HepG2 (cell line): ENCODE measurements at regions not wholly inside any gene's neighbourhood (a gene's known extent, or its start where the extent isn't known, plus 50 kb on each side); places are given as distances from the start of the nearest gene placed in this dataset.

Experiments used
- ATAC-seq: fragments of 200-7000 bp; cut with Tn5 transposase; 3 replicates; pipeline ENCODE4 v1.9.1; 2020; ENCODE audit warnings: mild to moderate bottlenecking, moderate library complexity
- BruUV-seq: library from RNA; stranded (reverse); fragments of 400-500 nt; replicated peaks from 2 replicates; lab custom pipeline; 2021; lab: Mats Ljungman, UMichigan
- CTCF ChIA-PET: fragments of 300-600 bp; formaldehyde crosslinking; extraction: SDS; loops from one replicate; lab custom pipeline; 2021; ENCODE audit warnings: low total read pairs, inconsistent platforms, low intra/inter-chr PET ratio; lab: Yijun Ruan, JAX
- POLR2A ChIA-PET: fragments of 350-600 bp; sonication (Branson Sonifier 250); formaldehyde crosslinking; loops from one replicate; lab custom pipeline; 2020; ENCODE audit warnings: antibody characterized with exemption, inconsistent platforms; lab: Yijun Ruan, JAX
- DNase-seq: peaks from one replicate; pipeline ENCODE4 v3.0.0-alpha.2; 2015; ENCODE audit warnings: low spot score
- FAIRE-seq: peaks from 3 replicates; lab custom pipeline; 2011; peaks lifted over from hg19 to GRCh38; lab: Jason Lieb, UNC
- H2AFZ ChIP-seq: one replicate; pipeline ENCODE4 v1.6.1; 2011; ENCODE audit warnings: low read length, inconsistent platforms
- H3K27ac ChIP-seq: fragments of 300-600 bp; 3 replicates; pipeline ENCODE4 v1.8.0; 2011; ENCODE audit warnings: mixed run types, mild to moderate bottlenecking, mixed read lengths, low read length, inconsistent platforms; ENCODE audit not compliant: insufficient read depth; ENCODE audit errors: extremely low read length
- H3K27me3 ChIP-seq, 2 experiments: fragments of 200-600 bp in 1 of 2; 2 replicates in 1 of 2; 3 replicates in 1 of 2; pipeline versions ENCODE4 v1.6.0 to v1.8.0; 2011; ENCODE audit warnings: low read length in 2 of 2, mild to moderate bottlenecking in 2 of 2, moderate library complexity in 2 of 2, inconsistent platforms in 1 of 2; ENCODE audit not compliant: insufficient read depth in 2 of 2, control insufficient read depth in 1 of 2
- H3K36me3 ChIP-seq, 2 experiments: fragments of 200-600 bp in 1 of 2; replicated peaks in 1 of 2; 2 replicates in 1 of 2; 3 replicates in 1 of 2; pipeline versions ENCODE4 v1.5.1 to v1.8.0; 2011; ENCODE audit warnings: low read length in 2 of 2, inconsistent platforms in 1 of 2; ENCODE audit not compliant: insufficient read depth in 2 of 2, control insufficient read depth in 1 of 2
- H3K4me1 ChIP-seq: 2 replicates; pipeline ENCODE4 v1.5.1; 2012; ENCODE audit warnings: low read length, inconsistent platforms; ENCODE audit not compliant: insufficient read depth
- H3K4me2 ChIP-seq: 2 replicates; pipeline ENCODE4 v1.6.0; 2011; ENCODE audit warnings: low read depth, low read length, inconsistent platforms
- H3K4me3 ChIP-seq, 3 experiments: fragments of 200-600 bp in 1 of 3; sonication (generic), shearing (Covaris generic) in 1 of 3; replicated peaks in 1 of 3; 2 replicates each; pipeline ENCODE4 v1.5.1; 2011 to 2016; ENCODE audit warnings: low read length in 3 of 3, inconsistent platforms in 2 of 3, low read depth in 2 of 3, mild to moderate bottlenecking in 2 of 3, control low read depth in 1 of 3, mixed read lengths in 1 of 3; ENCODE audit not compliant: insufficient read depth in 1 of 3
- H3K79me2 ChIP-seq: one replicate; pipeline ENCODE4 v1.6.1; 2011; ENCODE audit warnings: low read length, inconsistent platforms; ENCODE audit not compliant: insufficient read depth
- H3K9ac ChIP-seq: 2 replicates; pipeline ENCODE4 v1.6.0; 2011; ENCODE audit warnings: mild to moderate bottlenecking, low read depth, low read length, inconsistent platforms; ENCODE audit not compliant: insufficient read depth
- H3K9me3 ChIP-seq: 2 replicates; pipeline ENCODE4 v1.5.1; 2012; ENCODE audit warnings: mild to moderate bottlenecking, low read length
- H4K20me1 ChIP-seq: 2 replicates; pipeline ENCODE4 v1.6.0; 2011; ENCODE audit warnings: inconsistent platforms, mild to moderate bottlenecking, low read length, moderate library complexity; ENCODE audit not compliant: insufficient read depth
- CENPT ChIP-seq: sonication (generic); formaldehyde crosslinking; IDR thresholded peaks from 2 replicates; pipeline ENCODE4 v1.8.0; 2022; ENCODE audit warnings: low read depth, mild to moderate bottlenecking, moderate library complexity, missing genetic modification reagents
- CREB1 ChIP-seq, 2 experiments: fragments of 450-650 bp in 1 of 2; IDR thresholded peaks; 2 replicates each; pipeline ENCODE4 v1.6.1; 2016 to 2017; ENCODE audit warnings: control low read depth in 1 of 2, mild to moderate bottlenecking in 1 of 2, missing compliant biosample characterization in 1 of 2, missing genetic modification characterization in 1 of 2
- KMT2A ChIP-seq: sonication (generic); formaldehyde crosslinking; IDR thresholded peaks from 2 replicates; pipeline ENCODE4 v1.4.0; 2020; ENCODE audit warnings: missing genetic modification reagents
- MAFK ChIP-seq, 2 experiments: IDR thresholded peaks in 1 of 2; conservative IDR thresholded peaks in 1 of 2; 2 replicates each; pipeline ENCODE4 v1.6.1; 2011; ENCODE audit warnings: improper control_type of control experiment in 2 of 2, low read length in 2 of 2
- SRSF1 ChIP-seq: fragments of 200-400 bp; formaldehyde crosslinking; optimal IDR thresholded peaks from 2 replicates; pipeline ENCODE3; 2017; ENCODE audit warnings: mild to moderate bottlenecking, low read depth, low read length, moderate library complexity
- TBP ChIP-seq: sonication (generic); formaldehyde crosslinking; IDR thresholded peaks from 2 replicates; pipeline ENCODE4 v1.5.0; 2020; ENCODE audit warnings: missing genetic modification reagents
- TOPORS ChIP-seq: sonication (generic); formaldehyde crosslinking; IDR thresholded peaks from 2 replicates; pipeline ENCODE4 v1.8.0; 2023; ENCODE audit warnings: mild to moderate bottlenecking, missing genetic modification reagents
- YY1 ChIP-seq: IDR thresholded peaks from 2 replicates; pipeline ENCODE4 v1.6.1; 2011; ENCODE audit warnings: low read length, low read depth, moderate library complexity, mild to moderate bottlenecking; ENCODE audit not compliant: insufficient read depth, insufficient replicate concordance
- ZSCAN20 ChIP-seq: sonication (generic); formaldehyde crosslinking; IDR thresholded peaks from 2 replicates; pipeline ENCODE4 v1.4.0; 2020; ENCODE audit warnings: missing genetic modification reagents, mild to moderate bottlenecking, borderline replicate concordance
- WGBS: methylation state at CpG from one replicate; pipeline ENCODE4 v1.1.6; 2017; ENCODE audit warnings: low lambda C conversion rate; 5-methylcytosine and 5-hydroxymethylcytosine counted together
- in situ Hi-C: cut with HindIII; loops from 2 replicates; pipeline ENCODE4 v1.10.0; 2017; ENCODE audit warnings: low pct_unique_long_range_greater_than_20kb; ENCODE audit not compliant: extremely low pct_ligation_motif_present
- intact Hi-C: fragments of 100-400 bp; cut with micrococcal nuclease; formaldehyde crosslinking; loops from one replicate; pipeline ENCODE4 v1.10.0; 2022; ENCODE audit not compliant: unreplicated experiment
- TF ChIP-seq, protein P1 (sequence below): sonication (generic); formaldehyde crosslinking; IDR thresholded peaks from 2 replicates; pipeline ENCODE4 v1.8.1; 2023; ENCODE audit warnings: mild to moderate bottlenecking, moderate library complexity, missing genetic modification reagents
- TF ChIP-seq, protein P2 (sequence below): sonication (generic); formaldehyde crosslinking; IDR thresholded peaks from 2 replicates; pipeline ENCODE4 v1.4.0; 2020; ENCODE audit warnings: low read depth, mild to moderate bottlenecking, missing genetic modification reagents
- TF ChIP-seq, protein P3 (sequence below): sonication (generic); formaldehyde crosslinking; IDR thresholded peaks from 2 replicates; pipeline ENCODE4 v1.5.1; 2020; ENCODE audit warnings: mild to moderate bottlenecking, missing genetic modification reagents, moderate library complexity

DNA sequence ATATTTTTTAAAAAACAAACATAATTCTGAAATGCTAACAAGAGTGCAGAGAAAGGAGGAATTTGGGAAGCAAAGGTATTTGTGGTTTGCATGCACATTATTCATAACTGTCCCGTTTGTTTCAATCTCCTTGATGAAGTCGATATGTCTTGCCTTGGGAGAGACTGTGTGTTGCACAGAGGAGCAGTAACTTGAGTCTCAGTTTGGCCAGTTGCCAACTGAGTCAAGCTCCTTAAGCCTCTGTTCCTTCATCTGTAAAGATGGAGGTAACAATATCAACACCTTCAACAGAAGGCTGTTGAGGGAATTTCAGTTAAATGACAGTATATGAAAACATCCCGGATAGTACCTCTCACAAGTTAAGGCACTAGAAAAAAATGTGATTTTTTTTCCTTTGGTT is 226.2 kb downstream of the ASXL3 start:
- intact Hi-C loops: no loop called here
- no peak overlapping the region for H3K4me3 ChIP-seq
- TF ChIP-seq SRSF1 (no peak), YY1 (no peak), TBP (no peak), CREB1 (IDR thresholded peaks at IDR 0.05) (no peak), CREB1 (CRISPR knock-in tag; IDR thresholded peaks at IDR 0.05) (no peak), TOPORS (CRISPR knock-in tag) (no peak), ZSCAN20 (CRISPR knock-in tag) (no peak), MAFK (conservative IDR thresholded peaks at IDR 0.05 in 1 of 2, IDR thresholded peaks at IDR 0.05 in 1 of 2; ENCODE audit: low read length in 2 of 2) (no peak), CENPT (no peak), KMT2A (CRISPR knock-in tag) (no peak)
- TF ChIP-seq, protein P1, sequence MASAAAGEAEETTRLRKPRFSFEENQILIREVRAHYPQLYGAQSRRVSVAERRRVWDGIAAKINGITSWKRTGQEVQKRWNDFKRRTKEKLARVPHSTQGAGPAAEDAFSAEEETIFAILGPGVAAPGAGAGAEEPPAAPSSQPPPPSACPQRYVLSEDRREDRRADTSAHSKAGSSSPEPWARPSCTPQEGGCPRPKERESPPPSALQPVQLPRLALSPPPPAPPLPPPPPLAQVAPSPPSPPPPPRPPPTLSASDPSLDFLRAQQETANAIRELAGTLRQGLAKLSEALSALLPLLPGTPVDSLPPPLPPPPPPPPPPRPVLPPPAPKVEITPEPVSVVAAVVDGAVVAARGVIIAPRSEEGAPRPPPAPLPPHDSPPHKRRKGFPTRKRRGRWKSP (CRISPR knock-in tag): no peak
- TF ChIP-seq, protein P2, sequence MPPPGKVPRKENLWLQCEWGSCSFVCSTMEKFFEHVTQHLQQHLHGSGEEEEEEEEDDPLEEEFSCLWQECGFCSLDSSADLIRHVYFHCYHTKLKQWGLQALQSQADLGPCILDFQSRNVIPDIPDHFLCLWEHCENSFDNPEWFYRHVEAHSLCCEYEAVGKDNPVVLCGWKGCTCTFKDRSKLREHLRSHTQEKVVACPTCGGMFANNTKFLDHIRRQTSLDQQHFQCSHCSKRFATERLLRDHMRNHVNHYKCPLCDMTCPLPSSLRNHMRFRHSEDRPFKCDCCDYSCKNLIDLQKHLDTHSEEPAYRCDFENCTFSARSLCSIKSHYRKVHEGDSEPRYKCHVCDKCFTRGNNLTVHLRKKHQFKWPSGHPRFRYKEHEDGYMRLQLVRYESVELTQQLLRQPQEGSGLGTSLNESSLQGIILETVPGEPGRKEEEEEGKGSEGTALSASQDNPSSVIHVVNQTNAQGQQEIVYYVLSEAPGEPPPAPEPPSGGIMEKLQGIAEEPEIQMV (CRISPR knock-in tag): no peak
- TF ChIP-seq, protein P3, sequence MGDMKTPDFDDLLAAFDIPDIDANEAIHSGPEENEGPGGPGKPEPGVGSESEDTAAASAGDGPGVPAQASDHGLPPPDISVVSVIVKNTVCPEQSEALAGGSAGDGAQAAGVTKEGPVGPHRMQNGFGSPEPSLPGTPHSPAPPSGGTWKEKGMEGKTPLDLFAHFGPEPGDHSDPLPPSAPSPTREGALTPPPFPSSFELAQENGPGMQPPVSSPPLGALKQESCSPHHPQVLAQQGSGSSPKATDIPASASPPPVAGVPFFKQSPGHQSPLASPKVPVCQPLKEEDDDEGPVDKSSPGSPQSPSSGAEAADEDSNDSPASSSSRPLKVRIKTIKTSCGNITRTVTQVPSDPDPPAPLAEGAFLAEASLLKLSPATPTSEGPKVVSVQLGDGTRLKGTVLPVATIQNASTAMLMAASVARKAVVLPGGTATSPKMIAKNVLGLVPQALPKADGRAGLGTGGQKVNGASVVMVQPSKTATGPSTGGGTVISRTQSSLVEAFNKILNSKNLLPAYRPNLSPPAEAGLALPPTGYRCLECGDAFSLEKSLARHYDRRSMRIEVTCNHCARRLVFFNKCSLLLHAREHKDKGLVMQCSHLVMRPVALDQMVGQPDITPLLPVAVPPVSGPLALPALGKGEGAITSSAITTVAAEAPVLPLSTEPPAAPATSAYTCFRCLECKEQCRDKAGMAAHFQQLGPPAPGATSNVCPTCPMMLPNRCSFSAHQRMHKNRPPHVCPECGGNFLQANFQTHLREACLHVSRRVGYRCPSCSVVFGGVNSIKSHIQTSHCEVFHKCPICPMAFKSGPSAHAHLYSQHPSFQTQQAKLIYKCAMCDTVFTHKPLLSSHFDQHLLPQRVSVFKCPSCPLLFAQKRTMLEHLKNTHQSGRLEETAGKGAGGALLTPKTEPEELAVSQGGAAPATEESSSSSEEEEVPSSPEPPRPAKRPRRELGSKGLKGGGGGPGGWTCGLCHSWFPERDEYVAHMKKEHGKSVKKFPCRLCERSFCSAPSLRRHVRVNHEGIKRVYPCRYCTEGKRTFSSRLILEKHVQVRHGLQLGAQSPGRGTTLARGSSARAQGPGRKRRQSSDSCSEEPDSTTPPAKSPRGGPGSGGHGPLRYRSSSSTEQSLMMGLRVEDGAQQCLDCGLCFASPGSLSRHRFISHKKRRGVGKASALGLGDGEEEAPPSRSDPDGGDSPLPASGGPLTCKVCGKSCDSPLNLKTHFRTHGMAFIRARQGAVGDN (CRISPR knock-in tag): no peak

More for the DNA sequence above, 226.2 kb downstream of the ASXL3 start:
- Histone ChIP-seq H3K79me2 (no peaks in the 10 kb centered on the region), H3K4me1 (no peaks in the 10 kb centered on the region), H3K36me3 (no peaks in the 10 kb centered on the region), H4K20me1 (no peaks in the 10 kb centered on the region), H3K27ac (no peak overlapping the region), H2AFZ (no peak overlapping the region), H3K9ac (no peak overlapping the region), H3K9me3 (no peaks in the 10 kb centered on the region), H3K27me3 (no peaks in the 10 kb centered on the region), H3K4me2 (no peak overlapping the region)
- ChIA-PET POLR2A (no interaction called here), CTCF (no interaction called here)
- ATAC-seq (no peak), FAIRE-seq (no peak), DNase-seq (no peak)
- BruUV-seq: no TSS peak
- in situ Hi-C loops: no loop called here
- WGBS: 6% methylated on average over 3 of the region's 3 CpGs
